Heart left ventricle (tissue), 16 donors: ENCODE measurements at regions not wholly inside any gene's neighbourhood (a gene's known extent, or its start where the extent isn't known, plus 50 kb on each side); places are given as distances from the start of the nearest gene placed in this dataset.

Experiments used
- ATAC-seq, 4 donors: fragments of 200-7000 bp; cut with Tn5 transposase; one replicate each; pipeline ENCODE4 v1.9.1; 2020 to 2022; ENCODE audit warnings: moderate library complexity in 4 of 4, mild to moderate bottlenecking in 3 of 4, moderate number of reproducible peaks in 1 of 4
- DNase-seq, 5 donors: peaks; one replicate each; pipeline ENCODE4 v3.0.0-alpha.2; 2020
- H3K27ac ChIP-seq, 12 donors: fragments of 200-600 bp; sonication (generic) in 4 of 12; one replicate each; pipeline versions ENCODE4 v1.5.0 to v1.8.0; 2016 to 2022; ENCODE audit warnings: mild to moderate bottlenecking in 2 of 12
- H3K27me3 ChIP-seq, 9 donors: fragments of 200-600 bp; sonication (generic) in 2 of 9; one replicate each; pipeline versions ENCODE4 v1.5.1 to v1.8.0; 2016 to 2022; ENCODE audit warnings: mild to moderate bottlenecking in 3 of 9
- H3K36me3 ChIP-seq, 9 donors: fragments of 200-600 bp; sonication (generic) in 2 of 9; one replicate each; pipeline versions ENCODE4 v1.5.0 to v1.8.0; 2018 to 2022; ENCODE audit warnings: mild to moderate bottlenecking in 2 of 9
- H3K4me1 ChIP-seq, 12 donors: fragments of 200-600 bp; sonication (generic) in 4 of 12; one replicate each; pipeline versions ENCODE4 v1.5.0 to v1.8.0; 2016 to 2022; ENCODE audit warnings: mild to moderate bottlenecking in 3 of 12
- H3K4me3 ChIP-seq, 12 donors: fragments of 200-600 bp; sonication (generic) in 4 of 12; one replicate each; pipeline versions ENCODE4 v1.5.0 to v1.8.0; 2017 to 2022; ENCODE audit warnings: mild to moderate bottlenecking in 9 of 12, moderate library complexity in 4 of 12
- H3K9me3 ChIP-seq, 12 donors: fragments of 200-600 bp; sonication (generic) in 4 of 12; one replicate each; pipeline versions ENCODE4 v1.5.0 to v1.8.0; 2016 to 2022; ENCODE audit warnings: mild to moderate bottlenecking in 1 of 12
- CTCF ChIP-seq, 12 donors: fragments of 200-600 bp; sonication (generic) in 4 of 12; IDR thresholded peaks; one replicate each; pipeline versions ENCODE4 v1.5.0 to v1.8.0; 2018 to 2022; ENCODE audit warnings: antibody characterized with exemption in 12 of 12, mild to moderate bottlenecking in 5 of 12
- POLR2A ChIP-seq, 2 donors: fragments of 450-650 bp; IDR thresholded peaks; one replicate each; pipeline ENCODE4 v1.6.1; 2017; ENCODE audit warnings: antibody characterized with exemption in 2 of 2, mild to moderate bottlenecking in 2 of 2, moderate library complexity in 2 of 2
- WGBS, 4 donors: extraction: QIAGEN DNeasy Blood & Tissue Kit in 2 of 4; methylation state at CpG; one replicate each; pipeline versions ENCODE4 v1.1.5 to v1.1.7; 2013 to 2018; 5-methylcytosine and 5-hydroxymethylcytosine counted together
- intact Hi-C, 10 donors: fragments of 100-400 bp; cut with DNase I; formaldehyde crosslinking; loops; one replicate each; pipeline versions ENCODE4 v1.11.1 to v1.14.2; 2022
- donor health status: ischemic (EF 13 %, LVEDD 7.1; RV severe dilation, severe dysfunction).
- donor health status: healthy with polysubstance abuse.
- donor health status: DM: no; HTN: yes; CAD: no.
- donor health status: DM: no; HTN: no; CAD: no.
- donor health status: ischemic (EF 25% LVEDD 6.9; RV normal size, moderate dysfunction).
- donor health status: ischemic (EF 25% LVEDD 5.7; RV mildly dilated, moderate dysfunction).
- donor health status: healthy.
- donor health status: DM: yes; HTN: yes; CAD: no.
- donor health status: ischemic (EF 35%, LVEDD 5.7; RV mildly dilated, moderate dysfunction).
- donor health status: nonischemic (EF 11% LVEDD 7.7; RV severe dilation, severe dysfunction).
- donor health status: DM: yes; HTN: yes; CAD: no.
- donor health status: PGD.
- donor health status: ischemic (EF 29% LVEDD 5.4; RV normal size, mild dysfunction).
- donor health status: nonischemic (EF 23%, LVEDD 6.1; RV moderate dilation, normal function).

GRCh38 chr1:37243368-37244082 lies 209.2 kb upstream of the GRIK3 start:
- peaks cover 0 to 39% (median 5%) of the 10 kb centered on the region in 9 donors for H3K27me3 ChIP-seq
- DNase-seq (no peak), ATAC-seq (no peak)
- intact Hi-C loops: no loop called here
- H3K4me1 ChIP-seq: no peaks in the 10 kb centered on the region
- no peaks in the 10 kb centered on the region for H3K36me3 ChIP-seq
- no peak overlapping the region for H3K4me3 ChIP-seq
- H3K9me3 ChIP-seq: no peaks in the 10 kb centered on the region
- 45 to 56% (median 55%) methylated on average over 9 to 12 of the region's 12 CpGs for WGBS, 4 donors
- TF ChIP-seq POLR2A (IDR thresholded peaks at IDR 0.05): no peak
- TF ChIP-seq CTCF (IDR thresholded peaks at IDR 0.05): no peak
- no peak overlapping the region for H3K27ac ChIP-seq

GRCh38 chr1:37244083-37244480 lies 209.8 kb upstream of the GRIK3 start:
- no peak for DNase-seq
- WGBS, 4 donors: 68 to 84% (median 76%) methylated on average over 5 to 6 of the region's 6 CpGs
- no peaks in the 10 kb centered on the region for H3K4me1 ChIP-seq
- no peak overlapping the region for H3K27ac ChIP-seq
- ATAC-seq: no peak
- intact Hi-C loops: no loop called here
- H3K4me3 ChIP-seq: no peak overlapping the region
- no peaks in the 10 kb centered on the region for H3K9me3 ChIP-seq
- TF ChIP-seq POLR2A (IDR thresholded peaks at IDR 0.05) (no peak), CTCF (IDR thresholded peaks at IDR 0.05) (no peak)
- H3K36me3 ChIP-seq: no peaks in the 10 kb centered on the region
- H3K27me3 ChIP-seq: peaks cover 0 to 36% (median 2%) of the 10 kb centered on the region in 9 donors

DNA sequence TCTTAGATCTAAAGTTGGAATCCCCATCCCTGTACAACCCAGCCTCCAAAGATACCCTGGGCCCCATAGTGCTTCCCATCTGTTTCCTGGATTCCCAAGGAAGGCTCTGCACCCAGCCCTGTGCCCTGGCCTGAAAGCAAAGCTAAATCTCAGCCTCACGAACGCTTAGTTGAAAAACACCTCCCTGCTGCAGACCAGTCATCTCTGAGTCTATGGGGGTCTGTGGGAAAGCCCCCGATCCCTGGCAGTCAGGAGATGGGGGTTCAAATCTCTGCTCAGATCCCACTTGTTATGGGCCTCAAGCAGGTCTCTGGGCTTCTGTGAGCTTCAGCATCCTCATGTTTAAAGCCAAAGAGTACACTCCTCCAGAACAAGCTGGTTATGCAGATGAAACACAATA lies 210.5 kb upstream of the GRIK3 start:
- no peak for ATAC-seq
- 63 to 82% (median 80%) methylated on average over 3 of the region's 3 CpGs for WGBS, 4 donors
- Histone ChIP-seq H3K4me3 (no peak overlapping the region), H3K4me1 (no peaks in the 10 kb centered on the region), H3K27me3 (peaks cover 0 to 32% (median 0%) of the 10 kb centered on the region in 9 donors), H3K36me3 (no peaks in the 10 kb centered on the region), H3K27ac (no peak overlapping the region), H3K9me3 (no peaks in the 10 kb centered on the region)
- TF ChIP-seq CTCF (IDR thresholded peaks at IDR 0.05): no peak
- TF ChIP-seq POLR2A (IDR thresholded peaks at IDR 0.05): no peak
- no peak for DNase-seq
- intact Hi-C loops: no loop called here

DNA sequence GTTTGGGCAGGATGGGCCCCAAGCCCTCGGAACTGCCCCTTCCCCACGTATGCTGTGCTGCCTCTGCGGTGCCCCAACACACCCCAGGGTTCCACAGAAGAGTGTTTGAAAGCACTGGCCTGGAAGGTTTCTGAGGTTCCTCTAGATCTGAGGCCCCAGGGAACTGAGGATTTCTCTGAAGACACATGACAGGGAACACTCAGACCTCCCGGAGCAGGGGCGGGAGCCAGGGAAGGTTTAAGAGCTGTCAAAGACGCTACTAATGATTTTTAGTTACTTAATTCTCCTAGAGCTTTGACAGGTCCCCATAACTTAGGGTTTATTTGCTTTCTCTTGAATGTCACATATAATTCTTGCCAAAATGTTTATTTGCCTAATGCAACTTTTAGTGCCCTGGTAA lies 212.3 kb upstream of the GRIK3 start:
- Histone ChIP-seq H3K4me3 (no peak overlapping the region), H3K4me1 (no peaks in the 10 kb centered on the region), H3K36me3 (no peaks in the 10 kb centered on the region), H3K27ac (no peak overlapping the region), H3K9me3 (no peaks in the 10 kb centered on the region), H3K27me3 (peaks cover 0 to 22% (median 0%) of the 10 kb centered on the region in 9 donors)
- intact Hi-C loops: no loop called here
- DNase-seq (no peak), ATAC-seq (no peak)
- WGBS, 4 donors: 54 to 58% (median 56%) methylated on average over 6 of the region's 6 CpGs
- no peak for TF ChIP-seq CTCF (IDR thresholded peaks at IDR 0.05)
- no peak for TF ChIP-seq POLR2A (IDR thresholded peaks at IDR 0.05)
